Smooth muscle cell of the brain vasculature (primary cell): ENCODE measurements at regions not wholly inside any gene's neighbourhood (a gene's known extent, or its start where the extent isn't known, plus 50 kb on each side); places are given as distances from the start of the nearest gene placed in this dataset.
"Not testable (repeated sequence)": the region's sequence is repeated elsewhere in the genome, so short reads cannot be mapped to it uniquely, and the experiment has no call there.

ENCODE experiments used
- DNase-seq: peaks from one replicate; pipeline ENCODE4 v3.0.0-alpha.2; 2012; ENCODE audit warnings: low read depth, low spot score

DNA sequence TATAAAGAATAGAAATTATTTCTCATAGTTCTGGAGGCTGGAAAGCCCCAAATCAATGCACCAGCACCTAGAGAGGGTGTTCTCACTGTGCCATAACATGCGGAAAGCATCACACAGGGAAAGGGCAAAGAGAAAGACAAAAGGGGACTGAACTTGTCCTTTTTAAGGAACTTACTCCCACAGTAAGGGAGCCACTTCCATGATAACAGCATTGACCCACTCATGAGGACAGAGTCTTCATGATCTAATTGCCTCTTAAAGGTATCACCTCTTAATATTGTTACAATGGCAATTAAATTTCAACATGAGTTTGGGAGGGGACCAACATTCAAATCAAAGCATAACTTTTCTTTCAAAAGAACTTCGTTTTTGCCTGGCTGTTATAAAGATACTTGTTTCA lies 582.2 kb upstream of the ARID1B start:
- DNase-seq: no peak

- DNase-seq: no peak
Measured at GRCh38 chr6:156193381-156193780, 583.8 kb upstream of the ARID1B start.

DNA sequence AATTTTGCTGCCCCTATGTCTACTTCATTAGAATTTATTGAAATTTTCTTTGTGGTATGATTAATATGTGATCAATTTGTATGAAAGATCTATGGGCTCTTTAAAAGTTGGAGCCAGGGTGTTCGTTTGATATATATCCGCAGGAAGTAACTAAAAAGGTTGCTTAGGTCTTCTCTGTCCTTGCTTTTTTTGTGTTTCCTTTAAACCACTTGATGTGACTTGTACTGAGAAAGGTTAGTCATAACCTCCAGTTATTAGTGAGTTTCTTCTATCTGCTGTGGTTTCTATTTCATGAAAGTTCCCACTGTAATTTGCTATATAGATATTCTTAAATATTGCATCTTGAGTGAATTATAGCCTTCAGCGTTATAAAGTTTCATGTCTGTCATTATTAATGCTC lies 585.3 kb upstream of the ARID1B start:
- DNase-seq: no peak

DNA sequence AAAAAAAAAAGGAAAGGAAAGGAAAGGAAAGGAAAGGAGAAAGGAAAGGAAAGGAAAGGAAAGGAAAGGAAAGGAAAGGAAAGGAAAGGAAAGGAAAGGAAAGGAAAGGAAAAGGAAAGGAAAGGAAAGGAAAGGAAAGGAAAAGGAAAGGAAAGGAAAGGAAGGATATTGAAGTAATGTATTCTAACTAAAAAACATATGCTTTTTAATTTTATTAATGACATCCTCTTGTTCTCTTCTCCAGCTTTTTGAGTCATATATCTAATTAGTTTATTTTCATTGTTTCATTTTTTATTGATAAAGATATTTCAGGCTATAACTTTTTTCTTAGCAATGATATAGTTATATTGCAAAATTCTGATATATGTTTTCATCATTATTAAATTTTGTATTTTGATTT lies 585.8 kb upstream of the ARID1B start:
- DNase-seq: not testable (repeated sequence)

DNA sequence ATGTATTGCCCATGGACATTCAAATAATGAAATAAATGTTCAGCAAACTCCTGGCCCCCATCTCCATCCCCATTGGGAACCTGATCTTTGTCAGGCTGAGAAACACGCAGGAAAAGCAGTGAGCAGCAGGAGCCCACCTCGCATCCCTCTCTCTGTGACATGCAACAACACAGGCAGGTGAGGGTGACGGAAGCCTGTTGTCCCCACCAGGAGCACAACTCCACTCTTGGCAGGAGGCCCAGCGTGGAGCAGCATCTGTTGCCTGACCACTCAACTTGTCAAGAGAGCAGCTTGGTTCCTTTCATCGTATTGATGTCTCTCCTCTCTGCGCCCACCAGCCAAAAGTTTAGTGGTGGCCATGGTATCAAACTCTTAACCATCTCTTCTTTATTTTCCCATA lies 586.9 kb upstream of the ARID1B start:
- no peak for DNase-seq

GRCh38 chr6:156189714-156190113 lies 587.5 kb upstream of the ARID1B start:
- DNase-seq: no peak

DNA sequence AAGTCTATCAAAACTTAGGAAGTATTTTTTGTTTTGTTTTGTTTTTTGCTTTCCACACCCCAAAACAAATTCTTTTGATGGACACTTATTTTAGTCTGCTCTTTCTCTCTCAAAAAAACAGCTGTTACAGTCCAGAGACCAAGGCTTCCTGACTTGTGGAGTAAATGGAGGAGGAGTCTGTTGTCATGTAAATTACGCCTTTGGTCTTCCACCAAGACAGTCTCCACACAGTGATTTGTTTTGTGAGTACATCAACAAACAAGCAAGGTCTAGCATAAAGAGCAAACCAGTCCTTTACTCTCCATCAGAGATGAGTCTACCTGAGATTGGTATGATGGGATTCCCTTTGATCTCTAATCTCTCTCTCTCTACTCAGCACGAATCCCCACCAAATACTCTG lies 588.0 kb upstream of the ARID1B start:
- DNase-seq: no peak

DNA sequence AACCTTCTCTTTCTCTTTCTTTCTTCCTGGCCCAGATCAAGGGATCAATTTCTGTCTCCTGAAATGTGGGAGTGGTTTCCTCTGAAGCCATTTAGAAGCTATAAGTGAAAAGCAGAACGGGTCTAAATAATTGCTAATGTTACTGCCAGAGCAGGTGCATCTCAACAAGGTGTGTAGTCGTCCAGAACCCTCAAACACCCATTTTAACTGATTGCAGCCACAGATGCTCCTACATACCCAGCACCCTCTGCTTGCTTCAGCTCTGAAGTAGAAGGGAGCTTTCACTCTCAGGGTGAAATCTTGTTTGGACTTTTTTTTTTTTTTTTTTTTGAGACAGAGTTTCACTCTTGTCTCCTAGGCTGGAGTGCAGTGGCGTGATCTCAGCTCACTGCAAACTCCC lies 592.1 kb upstream of the ARID1B start:
- DNase-seq: no peak

DNA sequence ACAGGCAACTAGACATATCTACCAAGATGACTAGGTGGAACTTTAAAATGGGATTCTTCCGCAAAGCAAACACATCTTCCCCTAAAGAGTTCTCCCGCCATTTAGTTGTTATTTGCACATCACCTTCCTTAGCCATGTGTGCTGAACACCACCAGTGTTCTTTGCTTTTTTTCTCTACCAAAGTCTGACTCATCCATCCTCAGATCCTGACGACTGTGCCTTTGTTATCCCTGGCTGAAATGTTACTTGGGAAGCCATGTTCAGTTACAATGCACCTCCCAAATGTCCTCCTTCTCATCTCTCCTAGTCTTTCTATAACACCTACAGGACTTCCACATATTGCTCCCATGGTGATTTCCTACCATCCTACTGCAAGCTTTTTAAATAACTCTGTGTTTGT lies 593.5 kb upstream of the ARID1B start:
- no peak for DNase-seq

DNA sequence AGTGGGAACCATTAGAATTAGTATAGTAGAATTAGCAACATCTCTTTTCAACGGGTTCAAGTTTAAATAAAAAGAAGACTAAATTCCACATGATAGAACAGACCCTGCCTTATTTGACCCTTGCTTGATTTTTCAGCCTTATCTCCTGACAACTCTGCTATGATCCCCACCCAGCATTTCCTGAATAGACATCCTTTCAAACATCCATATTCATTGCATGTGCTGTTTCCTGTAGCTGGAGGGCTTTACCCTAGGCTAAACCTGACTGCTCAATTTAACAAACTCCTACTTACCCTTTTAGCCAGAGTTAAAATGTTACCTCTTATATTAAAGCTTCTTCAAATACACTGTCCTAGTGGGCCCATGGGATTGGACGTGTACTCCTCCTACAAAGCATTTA lies 594.8 kb upstream of the ARID1B start:
- DNase-seq: no peak

DNA sequence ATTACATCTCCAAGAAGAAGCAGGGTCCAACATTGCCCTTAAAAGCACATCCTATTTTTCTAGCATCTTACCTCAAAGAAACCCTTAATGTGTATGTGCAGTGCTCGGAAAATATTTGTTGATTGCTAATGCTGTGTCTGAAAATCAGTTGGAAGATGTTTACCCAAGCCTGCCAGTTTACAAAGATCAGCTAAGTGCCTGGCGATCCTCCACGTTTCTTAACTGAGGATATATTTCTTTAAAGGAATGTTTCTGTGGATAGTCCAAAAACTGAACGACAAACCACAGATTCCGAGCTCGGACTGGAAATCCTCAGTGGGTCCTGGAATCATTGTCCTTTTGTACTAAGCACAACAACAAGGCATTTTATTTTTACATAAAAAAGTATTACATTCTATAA lies 595.7 kb upstream of the ARID1B start:
- no peak for DNase-seq

DNA sequence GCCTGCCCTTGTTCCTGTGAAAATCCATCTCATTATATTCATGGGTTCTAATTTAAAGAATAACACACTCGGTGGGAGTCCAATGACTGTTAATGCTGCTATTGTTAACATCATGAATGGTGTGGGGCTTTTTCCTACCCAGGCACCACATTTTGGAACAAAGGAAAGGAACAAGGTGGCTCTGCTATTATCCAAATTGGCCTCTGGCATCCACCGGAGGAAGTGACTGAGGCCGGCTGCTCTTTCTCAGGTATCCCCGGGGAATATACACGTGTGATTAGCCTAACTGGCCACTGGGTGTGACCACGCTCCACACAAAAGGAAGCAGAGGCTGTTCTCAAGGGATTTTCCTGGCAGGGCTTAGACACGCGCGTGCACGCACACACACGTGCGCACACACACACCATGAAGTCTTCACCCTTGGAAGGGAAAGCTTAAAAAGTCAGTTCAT lies 601.2 kb upstream of the ARID1B start:
- DNase-seq: no peak

DNA sequence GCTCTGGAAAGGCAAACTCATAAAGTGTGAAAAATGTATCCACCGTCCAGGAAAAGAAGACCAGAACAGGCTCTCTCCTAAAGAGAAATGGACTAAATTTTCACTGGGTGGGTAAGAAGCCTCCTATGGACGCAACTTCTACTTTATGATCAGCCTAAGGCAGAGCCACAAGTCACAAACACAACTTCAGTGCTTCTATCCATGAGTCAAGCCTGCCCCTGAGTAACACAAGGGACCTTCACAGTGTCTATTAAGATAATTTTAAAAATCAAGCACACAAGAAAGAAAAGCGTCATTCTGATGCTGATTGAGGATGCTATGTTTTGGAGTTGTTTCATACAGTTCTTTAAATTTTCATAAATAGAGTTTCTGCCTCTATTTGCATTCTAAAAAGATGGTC lies 601.7 kb upstream of the ARID1B start:
- DNase-seq: no peak

DNA sequence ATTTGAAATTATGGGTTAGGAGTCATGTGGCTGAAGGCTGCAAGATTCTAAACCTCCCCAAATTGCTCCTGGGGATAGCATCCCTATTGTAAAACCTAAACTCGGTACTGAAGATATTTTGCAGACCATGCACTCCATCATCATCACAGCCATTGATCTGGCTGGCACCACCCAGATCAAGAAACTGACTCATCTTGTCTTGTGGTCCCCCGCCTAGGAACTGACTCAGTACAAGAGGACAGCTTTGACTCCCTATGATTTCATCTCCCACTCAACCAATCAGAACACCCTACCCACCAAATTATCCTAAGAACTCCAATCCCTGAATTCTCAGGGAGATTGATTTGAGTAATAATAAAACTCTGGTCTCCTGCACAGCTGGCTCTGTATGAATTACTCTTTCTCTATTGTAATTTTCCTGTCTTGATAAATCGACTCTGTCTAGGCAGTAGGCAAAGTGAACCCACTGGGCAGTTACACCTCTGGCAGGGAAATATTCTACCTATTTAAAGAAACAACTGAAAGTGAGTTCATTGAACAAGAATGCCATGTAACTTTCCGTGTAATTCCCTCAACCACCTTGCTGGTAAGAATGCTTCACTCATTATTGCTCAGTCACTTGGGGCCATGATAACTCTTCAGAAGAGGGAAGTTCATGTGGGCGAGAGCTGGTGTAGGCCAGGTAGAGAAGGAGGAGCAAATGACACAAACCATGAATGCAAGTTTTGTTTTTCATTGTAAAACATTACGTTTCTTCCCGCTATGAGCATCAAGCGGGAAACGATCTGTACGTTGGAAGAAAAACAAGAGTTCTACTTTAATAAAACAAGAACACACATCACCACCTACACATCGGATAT lies 602.9 kb upstream of the ARID1B start:
- no peak for DNase-seq

- DNase-seq: no peak
Measured at GRCh38 chr6:156169371-156169770, 607.8 kb upstream of the ARID1B start.

DNA sequence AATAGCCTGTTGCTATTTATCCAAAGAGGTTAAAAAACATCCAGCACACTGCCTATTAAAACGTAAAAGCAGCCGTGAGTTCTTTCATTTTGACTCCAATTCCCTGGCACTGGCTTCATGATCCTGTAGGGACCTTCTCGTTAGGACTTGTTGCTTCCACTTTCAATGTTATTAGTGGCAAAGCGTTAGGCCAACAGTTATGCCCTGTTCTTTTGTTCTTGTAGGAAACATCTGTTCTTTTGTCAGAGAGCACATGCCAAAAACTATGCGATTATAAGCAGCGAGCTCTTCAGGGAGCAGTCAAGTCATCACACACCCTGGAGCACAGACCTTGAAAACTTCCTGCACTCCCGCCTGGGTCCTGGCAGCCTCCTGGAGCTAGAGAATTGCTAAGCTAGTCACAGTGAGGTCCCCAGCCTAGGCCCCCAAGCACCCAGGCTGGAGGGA lies 609.5 kb upstream of the ARID1B start:
- no peak for DNase-seq

DNA sequence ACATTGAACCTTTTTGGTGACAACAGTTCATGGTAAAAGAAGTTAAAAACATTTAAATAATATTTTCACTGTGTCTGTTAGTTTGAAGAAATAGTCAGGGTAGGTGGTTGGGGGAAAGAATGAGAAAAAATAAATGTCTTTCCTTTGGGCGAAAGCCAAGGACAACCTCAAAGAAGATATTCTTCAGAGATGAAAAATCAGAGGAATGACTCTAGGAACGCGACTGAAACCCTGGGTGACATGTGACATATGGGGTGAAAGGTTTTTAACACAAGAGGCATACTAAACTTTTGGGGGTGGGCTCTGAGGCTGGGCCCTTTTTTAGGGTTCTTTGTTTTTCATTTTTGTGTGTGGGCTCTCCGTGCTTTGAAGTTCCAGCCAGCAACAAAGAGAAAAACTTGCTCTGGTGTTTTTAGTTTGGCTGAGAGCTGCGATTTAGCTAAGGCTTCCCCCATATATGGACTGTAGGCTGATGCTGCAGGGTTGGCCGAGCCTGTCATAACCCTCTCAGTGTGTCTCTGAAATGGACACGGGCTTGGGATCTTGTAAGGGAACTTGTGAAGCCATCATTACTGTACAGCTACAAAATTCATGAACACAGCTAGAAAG lies 610.1 kb upstream of the ARID1B start:
- no peak for DNase-seq

DNA sequence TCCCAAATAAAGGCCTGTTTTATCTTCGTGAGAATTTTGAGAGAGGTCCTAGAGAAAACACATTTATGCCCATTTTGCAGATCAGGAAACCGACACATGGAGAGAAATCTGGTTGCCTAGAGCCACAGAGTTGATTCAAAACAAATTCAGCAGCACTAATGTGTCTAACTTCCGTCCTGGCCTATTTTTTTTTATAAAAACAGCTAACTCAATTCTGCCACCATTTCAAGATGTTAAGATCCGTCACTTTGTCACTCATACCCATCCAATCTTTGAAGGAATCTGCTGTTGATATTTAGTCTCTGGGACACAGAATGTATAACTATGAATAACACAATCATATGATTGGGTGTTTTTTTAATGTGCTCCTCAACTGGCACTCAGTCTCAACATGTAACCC lies 611.1 kb upstream of the ARID1B start:
- no peak for DNase-seq

- no peak for DNase-seq
Measured at GRCh38 chr6:156164701-156165452, 612.3 kb upstream of the ARID1B start.

GRCh38 chr6:156163311-156163710 lies 613.9 kb upstream of the ARID1B start:
- DNase-seq: no peak

- DNase-seq: no peak
Measured at GRCh38 chr6:156161471-156161870, 615.7 kb upstream of the ARID1B start.

- no peak for DNase-seq
Measured at GRCh38 chr6:156160795-156161165, 616.4 kb upstream of the ARID1B start.
